HG02840 (cell line): ENCODE measurements at regions not wholly inside any gene's neighbourhood (a gene's known extent, or its start where the extent isn't known, plus 50 kb on each side); places are given as distances from the start of the nearest gene placed in this dataset.

Experiments
- ATAC-seq: cut with Tn5 transposase; IDR thresholded peaks from one replicate; pipeline ENCODE4 v1.9.1; 2021; ENCODE audit warnings: mild to moderate bottlenecking, moderate library complexity, moderate number of reproducible peaks; ENCODE audit not compliant: unreplicated experiment, low FRiP score

DNA sequence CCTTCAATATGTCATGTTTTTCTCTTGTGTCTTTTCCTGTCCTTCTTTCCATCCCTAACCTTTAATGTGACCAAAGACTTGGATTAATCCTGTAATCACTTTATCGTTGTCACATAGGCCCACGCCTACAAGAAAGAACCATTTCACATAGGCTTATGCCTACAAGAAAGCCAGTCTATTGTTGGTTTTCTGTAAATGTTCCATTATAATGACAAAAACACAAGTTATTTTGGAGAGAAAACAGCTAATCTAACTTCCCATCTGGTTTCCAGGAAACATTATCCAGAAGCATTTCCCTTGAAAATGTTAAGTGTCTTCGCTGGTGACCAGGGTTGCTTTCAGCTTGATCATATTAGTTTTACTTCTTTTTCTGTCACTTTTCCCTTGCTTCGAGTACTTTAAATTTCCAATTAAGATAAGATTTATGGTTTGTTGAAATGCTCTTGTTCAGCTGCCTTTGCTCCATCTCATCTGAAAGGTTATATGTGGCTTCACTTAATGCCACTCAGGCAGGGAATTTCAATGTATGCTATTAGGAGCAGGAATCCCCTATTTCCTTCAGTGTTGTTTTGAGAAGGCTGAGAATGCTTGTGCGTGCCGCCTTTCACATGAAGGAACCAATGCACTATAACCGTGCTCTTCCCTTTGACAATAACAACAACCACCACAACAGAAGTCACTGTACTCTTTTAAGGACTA is 708.2 kb downstream of the EFNB2 start:
- ATAC-seq, result no peak

DNA sequence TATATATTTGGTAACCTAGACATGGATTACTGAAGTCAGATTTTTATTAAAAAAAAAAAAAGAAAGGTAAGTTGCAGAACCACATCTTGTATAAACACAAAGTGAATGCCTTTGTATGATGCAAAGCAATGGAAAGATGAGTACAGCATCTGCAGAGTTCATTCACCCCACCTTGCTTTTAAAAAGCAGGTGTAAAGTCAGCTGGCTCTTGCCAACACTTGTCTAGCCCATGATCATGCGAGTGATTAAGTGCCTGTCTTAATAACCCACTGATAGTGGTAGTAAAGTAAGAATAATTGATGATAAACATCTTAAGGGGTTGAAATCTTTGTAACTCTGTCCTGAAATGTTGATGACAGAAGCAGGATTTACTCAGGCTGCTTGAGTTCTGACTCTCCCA is 710.4 kb downstream of the EFNB2 start:
- no peak for ATAC-seq

DNA sequence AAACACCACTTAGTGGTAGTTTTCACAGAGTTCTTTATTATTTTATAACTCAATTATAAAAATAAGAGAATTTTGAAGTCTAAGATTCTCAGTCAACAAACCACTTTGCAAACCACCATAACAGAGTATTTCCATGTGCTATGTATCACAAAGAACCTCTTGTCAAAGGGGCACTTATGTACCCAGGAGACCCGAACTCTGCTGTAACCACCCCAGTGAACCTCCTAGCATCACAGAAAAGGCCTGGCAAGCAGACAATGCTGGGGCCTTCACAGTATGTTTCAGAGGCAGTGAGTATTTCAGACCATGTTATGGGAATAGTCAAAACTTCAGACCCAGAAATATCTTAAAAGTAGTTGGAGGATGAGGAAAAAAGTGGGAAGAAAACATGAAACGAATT is 714.1 kb downstream of the EFNB2 start:
- no peak for ATAC-seq

DNA sequence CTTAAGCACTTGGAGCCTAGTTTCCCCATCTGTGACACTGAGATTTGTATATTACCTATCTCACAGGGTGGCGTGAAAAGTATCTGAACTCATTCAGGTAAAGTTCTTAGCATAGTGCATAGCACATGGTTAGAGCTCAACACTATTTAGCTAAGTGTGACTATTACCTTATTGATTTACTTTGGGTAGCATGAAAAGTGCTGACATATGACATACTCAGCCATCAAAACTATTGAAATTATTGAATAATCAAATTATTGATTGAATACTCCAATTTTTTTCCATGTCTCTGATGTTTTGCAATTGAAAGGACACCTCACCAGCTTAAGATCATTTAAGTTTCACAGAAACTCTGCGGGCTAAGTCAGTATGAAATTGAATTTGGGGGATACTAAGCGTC is 715.0 kb downstream of the EFNB2 start:
- no peak for ATAC-seq

DNA sequence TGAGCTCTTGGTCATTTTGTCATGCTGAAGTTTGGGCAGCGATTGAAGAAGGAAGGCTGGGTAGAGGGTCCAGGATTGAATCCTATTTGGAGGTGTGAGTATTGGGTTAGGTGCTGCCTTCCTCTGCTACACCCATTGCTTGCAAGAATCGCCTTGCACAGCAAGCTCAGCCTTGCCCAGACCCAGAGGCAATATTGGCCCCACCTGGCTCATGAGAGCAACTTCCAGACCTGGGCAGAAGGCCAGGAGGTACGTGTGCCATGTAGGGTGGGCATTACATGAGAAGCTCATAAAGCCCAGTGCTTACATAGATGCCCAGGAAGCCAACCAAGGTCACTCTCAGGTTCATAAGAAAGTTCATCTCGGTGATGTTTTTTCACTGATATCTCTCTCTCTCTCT is 718.0 kb downstream of the EFNB2 start:
- ATAC-seq, result no peak

DNA sequence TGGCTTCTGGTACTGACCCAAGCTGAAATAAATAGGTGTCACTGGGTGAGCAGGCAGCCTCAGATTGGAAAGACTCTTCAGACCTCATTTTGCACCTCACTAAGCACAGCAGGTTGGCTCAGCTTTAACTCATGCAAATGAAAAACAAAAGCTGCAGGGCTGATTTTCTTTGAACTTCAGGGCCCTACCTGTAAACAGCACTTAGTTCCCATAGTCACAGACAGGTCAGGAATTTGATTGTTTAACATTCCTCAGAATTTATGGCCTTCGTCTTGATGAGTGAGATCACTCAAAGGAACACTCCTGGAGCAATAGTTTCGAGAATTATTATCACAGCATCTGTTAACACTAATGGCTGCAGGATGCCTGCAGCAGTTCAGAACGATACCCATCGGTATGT is 718.5 kb downstream of the EFNB2 start:
- ATAC-seq, result no peak

DNA sequence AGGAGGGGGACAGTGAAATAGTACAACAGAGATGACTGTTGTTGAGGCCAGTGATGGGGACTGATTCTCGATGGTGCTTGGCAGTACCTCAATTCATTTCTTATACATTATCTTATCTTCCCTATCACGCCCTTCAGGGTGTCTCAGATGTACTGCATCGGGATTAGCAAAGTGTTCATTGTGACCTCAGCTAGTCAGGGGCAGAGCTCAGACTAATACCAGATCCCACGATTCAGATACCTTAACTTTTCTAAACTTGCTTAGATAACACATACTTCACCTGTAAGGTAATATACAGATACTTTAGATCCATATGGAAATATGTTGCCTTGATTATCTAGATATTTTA is 720.6 kb downstream of the EFNB2 start:
- ATAC-seq, result no peak

DNA sequence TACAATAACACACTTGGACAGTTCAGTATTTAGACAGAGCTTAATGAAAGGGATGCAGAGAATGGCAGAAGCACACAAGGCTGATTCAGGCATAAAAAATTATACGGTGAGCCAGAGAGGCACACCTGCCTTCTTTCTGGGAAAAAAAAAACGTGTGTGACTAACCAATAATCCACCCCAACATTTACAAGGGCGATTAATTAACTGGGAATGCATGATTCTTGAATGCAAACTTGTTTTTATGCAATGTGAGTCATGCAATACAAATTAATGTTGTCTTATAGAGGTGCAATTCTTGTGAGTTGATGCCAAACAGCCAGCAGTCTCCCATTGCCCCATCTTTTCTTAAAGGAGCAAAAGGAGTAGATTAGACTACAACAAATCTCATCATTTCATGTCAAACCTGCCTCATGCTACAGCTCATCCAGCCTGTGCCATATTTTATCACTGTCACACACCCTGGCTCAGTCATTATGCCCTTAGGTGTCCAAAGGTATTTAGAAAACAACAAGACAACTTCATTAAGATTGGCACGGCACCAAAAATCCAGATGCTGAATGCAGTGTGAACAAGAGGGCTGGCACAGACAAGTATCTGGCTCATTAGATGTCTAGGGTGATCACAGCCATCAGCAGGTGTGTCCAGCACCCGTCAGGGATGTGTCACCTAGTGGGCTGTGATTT is 721.1 kb downstream of the EFNB2 start:
- no peak for ATAC-seq

DNA sequence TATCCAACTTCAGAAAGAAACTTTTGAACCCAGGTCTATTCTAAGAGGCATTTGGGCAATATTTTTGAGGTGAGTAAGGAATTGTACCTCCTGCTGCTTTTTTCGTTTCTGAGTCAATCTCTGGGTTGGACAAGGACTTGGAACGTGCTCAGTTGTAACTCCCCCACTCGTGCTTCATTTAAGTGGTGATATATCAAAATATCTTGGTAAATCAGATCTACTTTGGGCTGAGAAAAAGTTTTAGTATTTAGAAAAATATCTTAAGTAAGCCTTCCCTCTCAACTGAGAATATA is 728.9 kb downstream of the EFNB2 start:
- no peak for ATAC-seq

DNA sequence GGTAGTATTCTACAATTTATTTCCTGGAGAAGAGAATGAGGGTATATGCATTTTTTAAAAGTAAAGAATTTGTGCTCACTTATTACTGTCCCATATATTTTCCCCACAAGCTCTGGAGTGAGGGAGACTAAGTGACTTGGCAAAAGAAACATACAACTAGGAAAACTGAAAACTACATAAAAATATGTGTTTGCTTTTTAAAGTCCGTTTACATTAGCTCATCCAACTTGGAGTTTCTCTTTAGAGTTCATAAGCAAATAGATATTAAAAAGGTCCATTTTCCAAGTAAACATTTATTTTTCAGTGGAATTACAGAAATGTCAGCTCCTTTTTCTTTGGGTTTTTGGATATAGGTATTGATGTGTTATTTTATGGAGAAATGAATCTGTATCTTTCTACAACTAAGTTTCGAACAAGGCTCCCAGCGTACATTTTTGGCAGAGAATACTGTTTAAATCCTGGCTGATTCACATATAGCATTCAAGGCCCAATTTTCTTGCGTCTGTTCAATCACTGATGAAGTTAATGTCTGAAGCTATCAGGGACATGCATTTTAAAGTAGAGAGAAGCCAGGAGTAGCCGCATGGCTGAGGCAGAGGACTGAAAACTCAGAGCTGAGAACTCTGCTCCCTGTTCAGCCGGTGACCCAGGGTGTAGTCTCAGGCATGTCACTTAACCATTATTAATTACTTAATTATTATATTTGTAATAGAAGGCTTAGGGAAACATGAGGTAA is 729.4 kb downstream of the EFNB2 start:
- no peak for ATAC-seq

DNA sequence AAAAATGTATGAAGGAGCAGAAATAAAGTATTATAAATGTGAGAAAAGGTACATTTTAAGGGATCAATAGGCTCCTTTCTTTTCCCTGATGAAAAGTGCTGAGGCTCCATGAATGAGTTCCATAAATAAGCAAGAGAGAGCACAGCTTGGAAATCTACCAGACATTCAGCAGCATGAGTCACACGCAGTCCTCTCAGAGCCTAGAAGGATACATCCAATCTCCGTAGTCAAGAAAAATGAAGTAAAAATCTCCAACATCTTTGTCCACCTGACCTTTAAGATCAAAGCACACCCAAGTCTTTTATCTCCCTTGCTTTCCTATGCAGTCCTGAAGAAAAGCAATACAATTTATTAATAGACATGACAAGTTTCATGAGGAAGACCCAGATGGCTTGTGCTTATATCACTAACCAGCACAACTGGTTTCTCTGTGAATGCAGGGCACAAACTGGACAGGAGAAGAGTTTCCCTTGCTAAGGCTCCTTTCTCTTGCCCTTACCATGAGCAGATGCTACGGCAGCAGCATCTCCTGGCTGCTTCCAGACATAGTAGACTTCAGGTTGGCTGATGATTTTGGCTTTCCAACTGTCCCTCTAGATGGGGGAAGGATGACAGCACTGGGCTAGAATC is 730.8 kb downstream of the EFNB2 start:
- no peak for ATAC-seq

DNA sequence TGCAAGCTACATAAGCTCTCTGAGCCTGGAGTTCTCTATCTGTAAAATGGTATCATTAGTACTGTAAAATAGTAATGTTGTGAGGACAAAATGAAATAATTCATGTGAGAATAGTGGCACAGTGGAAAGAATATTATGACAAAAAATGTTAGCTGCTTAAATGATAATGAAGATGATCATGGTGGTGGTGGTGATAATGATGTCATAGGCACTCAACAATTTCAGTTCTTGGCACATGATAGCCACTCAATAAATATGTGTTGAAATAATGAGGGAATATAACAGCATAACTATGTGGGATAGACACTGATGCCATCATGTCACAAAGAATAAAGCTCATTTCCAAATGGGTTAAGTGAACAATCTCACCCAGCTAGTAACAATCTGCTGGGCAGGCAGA is 736.3 kb downstream of the EFNB2 start:
- no peak for ATAC-seq

DNA sequence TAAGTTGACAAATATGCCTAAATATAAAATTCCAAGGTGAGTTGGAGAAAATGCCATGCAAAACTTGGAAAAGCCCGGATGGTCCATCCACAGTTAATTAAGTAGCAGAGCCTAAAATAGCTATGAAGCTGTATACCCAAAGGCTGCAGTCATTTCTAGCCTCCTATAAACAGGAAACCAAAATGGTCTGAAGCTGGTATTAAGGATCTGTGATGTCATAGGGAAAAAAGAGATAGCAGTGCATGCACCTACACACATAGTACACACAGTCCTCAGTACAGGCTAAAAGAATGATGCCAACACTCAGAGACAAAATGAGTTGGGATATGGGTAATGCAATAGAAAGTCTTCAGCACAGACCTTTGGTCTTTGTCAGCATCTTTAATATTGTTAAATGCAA is 736.9 kb downstream of the EFNB2 start:
- ATAC-seq, result no peak

DNA sequence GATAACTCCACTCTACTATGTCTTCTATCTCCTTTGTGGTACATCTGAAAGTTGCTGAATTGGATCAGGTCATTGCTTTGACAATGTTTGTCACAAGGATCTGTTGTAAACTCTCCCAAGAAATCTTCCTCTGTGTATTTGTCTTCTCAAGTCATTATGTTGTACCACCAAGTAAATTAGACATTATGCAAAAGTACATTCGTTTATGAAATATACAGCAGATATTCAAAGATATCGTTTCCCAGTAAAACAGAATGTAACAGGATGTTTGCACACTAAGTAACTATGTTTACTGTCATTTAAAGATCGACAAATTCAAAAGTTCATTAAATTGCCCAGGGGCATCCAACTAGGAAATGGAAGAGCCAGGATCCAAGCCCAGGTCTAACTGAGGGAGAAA is 739.4 kb downstream of the EFNB2 start:
- ATAC-seq, result no peak

DNA sequence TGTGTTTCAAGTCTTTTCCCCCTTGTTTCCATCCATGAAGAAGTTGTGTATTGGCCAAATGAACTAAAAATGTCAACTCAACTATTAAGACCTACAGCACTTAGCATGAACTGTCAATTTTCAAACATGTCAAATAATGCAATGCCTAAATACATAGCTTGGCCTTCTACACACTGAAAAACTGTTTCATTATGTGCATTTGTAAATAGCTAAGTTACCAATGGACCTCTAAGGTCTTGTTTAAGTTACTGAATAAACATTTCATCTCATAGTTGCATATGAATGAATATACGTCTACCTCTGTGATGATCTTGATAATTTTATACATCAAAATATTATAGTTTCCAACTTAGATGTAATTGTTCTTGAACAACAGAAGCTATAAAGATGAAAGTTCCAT is 744.5 kb downstream of the EFNB2 start:
- no peak for ATAC-seq

DNA sequence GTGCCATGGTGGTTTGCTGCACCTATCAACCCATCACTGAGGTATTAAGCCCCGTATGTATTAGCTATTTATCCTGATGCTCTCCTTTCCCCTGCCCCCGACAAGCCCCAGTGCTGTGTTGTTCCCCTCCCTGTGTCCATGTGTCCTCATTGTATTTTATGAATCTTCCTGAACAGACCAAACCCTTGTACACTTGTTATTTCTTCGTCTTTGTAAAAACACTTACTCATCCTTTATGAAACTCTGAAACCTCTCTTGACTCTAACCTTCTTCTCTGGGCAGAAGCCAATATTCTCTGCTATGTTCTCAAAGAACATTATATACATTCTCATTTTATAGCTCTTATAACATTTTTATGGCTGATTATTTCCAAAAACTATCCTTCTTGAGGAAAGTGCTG is 746.9 kb downstream of the EFNB2 start:
- no peak for ATAC-seq

DNA sequence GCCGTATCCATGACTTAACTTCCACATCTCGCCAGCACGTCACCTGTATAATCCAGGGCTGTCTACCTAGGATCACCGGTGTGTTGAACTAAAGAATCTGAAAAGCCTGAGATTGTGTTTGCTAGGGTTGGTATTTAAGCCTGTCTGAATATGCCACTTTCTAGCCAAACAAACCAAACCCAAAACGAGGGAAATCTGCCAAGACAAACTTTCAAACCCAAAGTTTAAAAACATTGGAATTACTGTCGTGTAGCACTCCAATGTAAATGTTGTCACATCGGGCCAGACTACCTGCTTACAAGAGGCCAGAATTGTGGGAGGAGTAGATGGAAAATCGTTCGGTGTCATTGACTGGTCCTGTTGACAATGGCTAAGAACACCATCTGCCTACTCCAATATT is 747.8 kb downstream of the EFNB2 start:
- no peak for ATAC-seq

DNA sequence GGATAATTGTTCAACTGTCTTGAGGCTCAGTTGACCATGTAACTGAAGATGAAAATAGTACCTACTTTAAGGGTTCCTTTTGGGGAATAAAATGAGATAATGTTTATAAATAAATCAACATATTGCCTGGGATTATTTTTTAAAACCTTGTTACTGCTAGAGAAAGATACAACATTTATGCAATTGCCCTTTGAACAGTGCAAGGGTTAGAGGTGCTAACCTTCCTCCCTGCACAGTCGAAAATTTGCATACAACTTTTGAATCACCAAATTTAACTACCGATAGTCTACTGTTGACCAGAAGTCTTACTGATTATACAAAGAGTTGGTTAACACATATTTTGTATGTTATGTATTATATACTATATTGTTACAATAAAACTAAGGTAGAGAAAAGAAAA is 750.0 kb downstream of the EFNB2 start:
- ATAC-seq, result no peak

DNA sequence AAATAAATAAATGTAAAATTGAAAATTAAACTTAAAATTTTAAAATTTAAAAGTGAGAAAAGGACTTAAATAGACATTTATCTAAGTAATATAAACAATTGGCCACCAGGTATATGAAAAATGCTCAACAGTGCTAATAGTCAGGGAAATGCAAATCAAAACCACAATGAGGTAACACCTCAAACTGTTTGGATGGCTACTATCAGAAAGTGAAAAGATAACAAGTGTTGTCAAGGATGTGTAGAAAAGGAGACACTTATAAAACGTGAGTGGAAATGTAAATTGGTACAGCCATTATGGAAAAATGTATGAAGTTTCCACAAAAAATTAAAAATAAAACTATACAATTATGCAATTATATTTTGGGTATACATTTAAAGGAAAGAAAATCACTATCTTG is 752.2 kb downstream of the EFNB2 start:
- ATAC-seq, result no peak

DNA sequence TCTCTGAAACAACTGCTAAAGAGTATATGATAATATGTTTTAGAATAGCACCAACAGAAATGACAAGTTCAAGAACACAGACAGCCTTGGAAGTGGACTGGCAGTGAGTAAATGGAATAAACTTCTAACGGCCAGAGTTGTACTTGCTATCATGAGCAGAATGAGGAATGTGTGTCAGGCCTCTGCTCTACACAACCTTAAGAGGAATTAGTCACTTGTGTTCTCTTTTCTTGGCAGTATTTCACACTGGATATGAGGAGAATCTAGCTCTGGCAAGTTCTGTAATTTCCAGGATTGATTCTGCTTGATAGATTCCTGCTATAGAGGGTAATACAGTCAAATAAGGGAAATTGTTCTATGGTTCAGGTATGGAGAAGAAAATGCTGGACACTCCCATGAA is 757.3 kb downstream of the EFNB2 start:
- ATAC-seq, result no peak

DNA sequence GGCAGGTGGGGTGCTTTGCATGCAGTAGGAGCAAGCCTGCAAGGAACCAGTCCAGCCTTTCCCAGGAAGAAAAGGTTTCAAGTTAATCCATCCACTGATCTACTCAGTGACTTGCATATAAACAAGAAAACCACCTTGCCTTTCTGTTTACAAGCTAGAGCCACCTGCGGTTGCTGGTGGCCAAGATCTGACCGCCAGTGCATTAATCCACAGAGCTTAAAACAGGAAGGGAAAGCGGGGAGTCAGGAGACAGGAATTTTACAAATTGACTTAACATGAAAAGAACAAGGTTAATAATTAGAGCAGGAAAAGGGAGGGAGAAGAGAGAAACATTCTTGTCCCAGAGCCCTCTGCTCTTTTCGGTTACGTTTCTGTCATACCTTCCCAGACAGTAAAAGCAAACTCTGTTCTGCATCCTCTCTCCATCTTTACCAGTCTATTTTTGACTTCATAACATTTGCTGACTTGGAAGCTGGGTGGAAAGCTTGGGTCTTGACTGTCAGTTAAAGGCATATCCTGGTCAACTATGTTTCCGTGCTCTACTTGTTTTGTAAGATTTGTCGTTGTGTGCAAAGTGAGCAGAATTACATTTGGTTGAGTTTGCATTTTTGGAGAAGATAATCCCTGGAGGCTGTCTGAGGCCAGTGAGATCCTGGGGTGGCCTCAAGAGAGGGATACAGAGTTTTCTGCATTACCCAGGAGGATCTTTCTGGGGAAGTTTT is 760.6 kb downstream of the EFNB2 start:
- no peak for ATAC-seq
